SHP77 (cell line): ENCODE measurements at regions not wholly inside any gene's neighbourhood (a gene's known extent, or its start where the extent isn't known, plus 50 kb on each side); places are given as distances from the start of the nearest gene placed in this dataset.
"Not testable (repeated sequence)": the region's sequence is repeated elsewhere in the genome, so short reads cannot be mapped to it uniquely, and the experiment has no call there.

Experiments
- DNase-seq, 2 experiments: peaks; one replicate each; lab custom pipeline; 2025; lab: John Stamatoyannopoulos, UW

GRCh38 chr5:25764733-25765132 is 1120.0 kb upstream of the CDH10 start:
- DNase-seq, result no peak

DNA sequence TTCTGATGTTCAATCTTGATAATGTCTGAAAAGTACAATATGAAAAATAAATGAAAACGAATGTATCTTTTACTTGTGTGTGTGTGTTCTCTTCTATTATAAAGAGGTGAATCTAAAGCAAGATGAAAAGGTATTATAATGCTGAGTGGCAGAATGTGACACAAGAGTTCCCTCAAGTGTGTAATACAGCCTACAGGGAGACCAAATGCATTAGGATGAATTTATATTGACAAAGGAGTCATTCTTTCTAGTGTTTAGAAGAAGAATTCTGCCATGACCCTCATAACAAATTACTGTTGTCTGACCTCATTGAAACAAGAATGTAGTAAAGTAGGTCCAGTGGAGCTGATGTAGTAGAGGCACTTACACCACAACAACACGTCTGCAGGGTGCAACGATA is 1119.0 kb upstream of the CDH10 start:
- no peak for DNase-seq

GRCh38 chr5:25754895-25755294 is 1110.1 kb upstream of the CDH10 start:
- no peak for DNase-seq

DNA sequence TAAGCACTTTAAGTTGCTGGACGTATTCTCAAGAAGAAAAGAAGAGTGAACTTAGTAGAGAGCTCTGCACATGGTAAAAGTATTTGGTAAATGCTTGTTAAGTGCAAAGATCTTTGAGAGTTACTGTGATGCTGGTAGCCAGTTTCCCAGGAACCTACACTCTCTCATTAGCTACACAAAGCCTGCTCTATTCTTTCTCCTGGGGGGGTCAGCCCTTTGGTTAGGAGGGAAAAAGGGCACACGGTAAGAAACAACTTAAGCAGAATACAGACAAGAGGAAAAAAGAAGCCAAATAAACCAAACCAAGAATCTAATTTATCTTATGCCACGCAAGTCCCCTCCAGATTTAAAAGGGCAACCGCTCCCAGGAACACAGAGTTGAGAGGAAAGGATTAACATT is 1100.1 kb upstream of the CDH10 start:
- no peak for DNase-seq

DNA sequence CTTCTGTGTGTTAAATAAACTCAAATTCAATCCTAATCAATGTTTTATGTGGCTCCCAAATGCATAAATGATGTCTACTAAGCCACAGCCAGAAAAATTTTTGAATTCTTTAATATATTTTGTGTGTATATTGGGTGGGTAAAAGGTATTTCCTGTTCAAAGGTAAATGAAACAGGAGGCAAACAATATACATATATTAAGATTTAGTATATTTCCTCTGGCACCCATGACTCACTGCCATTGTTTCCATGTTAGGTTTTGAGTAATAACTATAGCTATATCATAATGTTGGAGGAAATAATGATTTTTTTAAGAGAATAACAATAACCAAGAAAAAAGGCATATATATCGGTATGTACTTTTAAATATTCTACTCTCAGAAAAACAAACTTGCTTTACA is 1071.9 kb upstream of the CDH10 start:
- DNase-seq, result no peak

DNA sequence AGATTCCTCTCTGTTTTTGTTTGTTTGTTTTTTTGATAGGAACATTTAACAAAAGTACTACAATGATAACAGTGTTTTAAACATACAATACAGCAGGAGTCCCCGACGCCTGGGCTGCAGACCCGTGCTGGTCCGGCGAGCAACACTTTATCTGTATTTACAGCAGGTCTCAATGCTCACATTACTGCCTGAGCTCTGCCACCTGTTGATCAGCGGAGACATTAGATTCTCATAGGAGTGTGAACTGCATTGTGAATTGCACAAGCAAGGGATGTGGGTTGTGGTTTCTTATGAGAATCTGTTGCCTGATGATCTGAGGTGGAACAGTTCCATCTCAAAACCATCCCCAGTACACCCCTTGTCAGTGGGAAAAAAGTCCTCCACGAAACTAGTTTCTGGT is 1068.5 kb upstream of the CDH10 start:
- peak in 1 of 2 experiments; percentile 4 for DNase-seq

DNA sequence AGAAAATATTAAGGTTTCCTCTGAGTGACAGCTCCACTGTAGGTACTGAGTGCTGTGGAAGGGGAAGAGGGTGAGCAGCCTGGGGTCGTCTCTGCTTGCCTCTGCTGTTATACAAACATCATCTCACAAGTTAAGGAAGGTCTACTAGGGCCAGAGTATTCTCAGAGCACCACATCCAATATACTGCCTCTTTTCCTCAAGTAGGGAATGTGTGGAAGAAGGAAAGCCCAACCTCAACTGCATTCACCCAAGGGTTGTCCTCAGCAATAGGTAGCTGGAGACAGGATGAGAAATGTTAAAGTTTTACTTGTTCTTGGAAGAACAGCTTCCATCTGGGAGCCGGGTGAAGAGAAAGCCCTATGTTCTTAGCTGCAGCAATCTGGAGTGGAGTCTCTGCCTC is 1062.3 kb upstream of the CDH10 start:
- no peak for DNase-seq

DNA sequence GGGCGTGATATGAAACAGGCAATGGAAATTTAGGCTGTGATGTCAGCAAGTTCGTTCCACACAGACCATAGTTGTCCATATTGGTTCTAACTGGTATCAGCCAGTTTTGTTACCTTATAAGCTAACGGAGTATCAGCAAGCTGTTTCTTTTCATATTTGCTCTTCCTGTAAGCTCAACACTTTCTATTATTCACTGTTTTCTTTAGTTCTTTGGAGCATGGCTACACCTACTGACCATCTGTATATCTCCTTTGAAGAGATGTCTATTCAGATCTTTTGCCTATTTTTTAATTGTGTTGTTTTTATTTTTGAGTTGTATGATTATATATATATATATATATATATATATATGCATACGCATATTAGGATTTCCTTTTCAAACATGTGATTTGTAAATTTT is 1057.2 kb upstream of the CDH10 start:
- DNase-seq, result no peak

DNA sequence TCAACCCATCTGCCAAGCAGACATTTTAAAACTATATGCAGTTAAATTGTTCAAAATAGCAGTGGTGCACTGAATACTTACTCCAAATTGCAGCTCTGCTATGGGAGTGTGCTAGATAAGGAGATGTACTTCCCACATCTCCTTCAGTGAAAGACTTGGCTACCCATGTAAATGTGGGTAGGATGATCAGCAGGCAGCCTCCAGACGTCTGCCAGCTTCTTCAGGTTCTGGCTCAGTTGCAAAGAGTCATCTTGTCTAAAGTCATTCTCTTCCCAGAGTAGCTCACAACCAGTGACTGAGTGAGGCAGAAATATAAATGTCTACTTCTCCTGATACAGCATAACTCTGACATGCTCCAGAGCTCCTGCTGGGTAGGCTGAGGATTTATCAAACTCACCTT is 1050.0 kb upstream of the CDH10 start:
- DNase-seq, result no peak

DNA sequence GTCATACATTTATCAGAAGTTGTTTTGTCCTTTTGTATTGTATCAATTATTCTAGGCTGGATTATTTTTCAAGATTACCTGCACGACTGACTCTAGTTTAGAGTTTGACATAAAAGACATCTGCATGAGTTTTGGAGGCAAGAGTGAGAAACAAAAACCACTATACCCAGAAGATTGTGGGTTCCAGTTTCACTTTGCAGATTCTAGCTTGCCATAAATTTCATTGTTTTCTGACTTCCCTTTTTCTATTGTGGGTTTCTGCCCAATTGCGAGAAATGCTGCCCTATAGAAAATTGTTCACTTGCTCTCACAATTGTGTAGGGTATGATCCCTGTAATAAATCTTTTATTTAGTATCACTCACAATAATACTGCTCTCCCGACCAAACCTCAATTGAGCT is 1043.4 kb upstream of the CDH10 start:
- no peak for DNase-seq

DNA sequence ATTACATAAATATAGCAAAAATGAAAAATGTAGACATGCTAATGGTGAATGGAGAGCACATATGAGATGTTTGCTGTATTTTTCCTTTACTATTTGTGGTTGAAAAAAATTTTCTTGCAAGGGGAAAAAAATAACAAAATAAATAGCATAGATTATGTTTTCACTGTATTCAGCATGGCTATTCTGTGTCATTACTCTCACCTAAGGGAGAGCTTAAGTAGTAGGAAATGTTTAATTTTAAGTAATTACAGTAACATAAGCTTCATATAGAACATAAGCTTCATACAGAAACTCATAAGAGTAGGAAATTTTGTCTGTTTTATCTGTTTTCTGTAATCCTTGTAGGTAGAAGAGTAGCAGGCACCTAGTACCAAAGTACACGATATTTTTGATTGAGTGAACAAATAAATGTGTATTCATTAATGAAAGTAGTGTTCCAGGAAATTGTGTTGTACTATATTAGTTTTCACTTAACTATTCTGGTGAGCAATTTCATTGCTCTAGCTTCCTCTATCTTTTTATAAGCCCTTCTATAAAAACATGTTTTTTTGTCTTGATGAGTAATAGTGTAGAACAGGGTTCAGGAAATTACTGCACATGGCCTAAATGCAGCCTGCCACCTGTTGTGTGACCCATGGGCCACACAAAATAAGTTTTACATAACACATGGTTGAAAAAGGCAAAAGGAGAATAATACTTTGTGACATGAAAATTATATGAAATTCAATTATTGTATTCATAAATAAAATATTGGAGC is 1025.0 kb upstream of the CDH10 start:
- no peak for DNase-seq

- DNase-seq, result no peak
Measured at GRCh38 chr5:25662610-25663009, 1017.8 kb upstream of the CDH10 start.

GRCh38 chr5:25650316-25650715 is 1005.5 kb upstream of the CDH10 start:
- not testable (repeated sequence) for DNase-seq

GRCh38 chr5:25649628-25650265 is 1005.0 kb upstream of the CDH10 start:
- DNase-seq, result no peak

DNA sequence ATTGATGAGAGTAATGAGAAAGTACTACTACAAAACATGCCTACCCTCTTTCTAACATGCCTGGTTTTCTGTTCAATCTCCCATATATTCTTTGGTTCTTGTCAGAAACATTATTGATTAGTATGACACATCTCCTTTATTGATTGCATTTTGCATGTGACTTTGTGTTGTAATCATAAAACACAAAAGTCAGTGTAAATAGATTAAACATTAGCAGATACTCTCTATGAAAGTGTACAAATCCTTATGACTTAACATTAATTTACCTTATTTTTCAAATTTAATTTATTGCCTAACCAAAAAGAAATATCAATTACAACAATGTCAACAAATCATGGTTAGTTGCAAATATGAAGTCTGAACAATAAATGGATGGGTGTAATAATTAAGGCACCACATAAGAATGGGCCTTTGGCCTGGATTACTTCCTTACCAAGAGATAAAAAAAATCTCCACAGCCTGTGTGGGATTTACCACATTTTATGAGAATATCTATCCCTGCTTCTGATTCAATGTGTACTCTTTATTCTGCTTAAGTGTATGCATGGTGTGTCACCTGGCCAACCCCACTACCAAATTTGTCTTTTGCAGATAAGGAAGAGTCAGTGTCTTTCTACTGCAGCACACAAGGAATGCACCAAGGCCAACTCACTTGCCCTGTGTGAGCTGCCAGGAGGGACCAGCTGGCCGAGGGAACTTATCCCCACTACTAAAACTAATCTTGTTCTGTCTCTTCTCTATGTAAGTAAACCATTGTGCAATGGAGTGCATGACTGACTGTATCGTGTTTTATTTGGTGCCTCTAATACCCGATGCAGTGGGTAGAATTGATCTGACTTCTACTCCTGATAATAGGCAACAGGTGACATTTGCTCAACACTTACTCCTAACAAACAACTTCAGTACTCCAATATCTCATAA is 1001.9 kb upstream of the CDH10 start:
- DNase-seq, result no peak

GRCh38 chr5:25641124-25641523 is 996.3 kb upstream of the CDH10 start:
- no peak for DNase-seq

DNA sequence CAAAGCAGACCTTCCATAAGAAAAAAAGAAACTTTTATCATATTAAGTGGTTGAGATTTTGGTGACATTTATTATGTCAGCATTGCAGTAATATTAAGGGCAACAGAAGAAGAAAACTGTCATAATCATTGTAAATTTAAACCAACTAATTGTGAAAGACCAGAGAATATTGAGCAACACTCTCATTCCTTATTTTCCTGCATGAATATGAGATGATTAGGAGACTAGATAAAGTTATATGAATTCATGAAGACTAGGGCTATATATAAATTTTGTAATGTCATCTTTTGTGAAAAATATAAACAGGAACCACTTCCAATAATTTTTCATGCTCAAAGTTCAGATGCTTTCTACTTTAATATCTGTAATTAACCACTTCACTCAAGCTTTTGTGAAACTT is 974.5 kb upstream of the CDH10 start:
- DNase-seq, result no peak

DNA sequence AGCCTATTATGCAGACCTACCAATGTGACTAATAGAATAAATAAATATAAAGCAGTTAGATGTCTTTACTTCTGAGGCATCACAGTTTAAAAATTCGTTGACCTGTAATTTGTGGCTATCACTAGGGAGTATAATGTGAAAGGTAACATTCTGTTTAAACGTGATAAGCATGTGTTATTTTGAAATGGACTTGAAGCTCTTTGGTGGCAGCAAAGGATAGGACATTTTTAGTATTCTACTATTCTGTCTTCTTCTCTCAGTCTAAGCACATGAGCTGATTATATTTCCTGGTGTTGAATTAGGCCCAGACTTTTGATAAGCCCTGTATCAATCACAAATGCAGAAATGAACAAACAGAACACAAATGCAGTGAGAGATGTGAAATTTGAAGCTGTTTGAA is 974.0 kb upstream of the CDH10 start:
- DNase-seq, result no peak

DNA sequence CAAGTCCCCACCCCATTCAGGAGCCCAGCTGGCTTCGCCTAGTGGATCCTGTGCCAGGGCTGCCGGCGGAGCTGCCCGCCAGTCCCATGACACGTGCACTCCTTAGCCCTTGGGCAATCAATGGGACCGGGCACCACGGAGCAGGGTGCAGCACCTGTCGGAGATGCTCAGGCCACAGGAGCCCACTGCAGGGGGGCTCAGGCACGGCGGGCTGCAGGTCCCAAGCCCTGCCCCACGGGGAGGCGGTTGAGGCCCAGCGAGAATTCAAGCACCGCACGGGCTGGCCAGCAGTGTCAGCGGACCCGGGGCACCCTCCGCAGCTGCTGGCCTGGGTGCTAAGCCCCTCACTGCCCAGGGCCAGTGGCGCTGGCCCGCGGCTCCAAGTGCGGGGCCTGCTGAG is 969.7 kb upstream of the CDH10 start:
- no peak for DNase-seq

DNA sequence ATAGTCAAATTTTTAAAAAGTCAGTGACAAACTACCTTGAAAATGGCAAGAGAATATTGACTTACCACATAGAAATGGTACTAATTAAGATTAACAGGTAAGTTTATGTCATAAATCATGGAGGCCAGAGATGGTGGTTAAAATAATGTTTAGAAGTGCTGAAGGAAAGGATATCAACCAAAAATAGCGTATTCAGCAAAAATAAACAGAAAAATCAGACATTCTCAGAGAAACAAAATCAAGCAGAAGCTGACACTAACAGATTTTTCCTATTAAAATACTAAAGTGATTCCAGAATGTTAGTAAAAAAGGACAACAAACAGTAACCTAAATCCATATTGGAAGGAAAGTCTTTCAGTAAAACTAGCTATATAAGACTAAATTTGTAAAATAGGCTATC is 959.9 kb upstream of the CDH10 start:
- no peak for DNase-seq

DNA sequence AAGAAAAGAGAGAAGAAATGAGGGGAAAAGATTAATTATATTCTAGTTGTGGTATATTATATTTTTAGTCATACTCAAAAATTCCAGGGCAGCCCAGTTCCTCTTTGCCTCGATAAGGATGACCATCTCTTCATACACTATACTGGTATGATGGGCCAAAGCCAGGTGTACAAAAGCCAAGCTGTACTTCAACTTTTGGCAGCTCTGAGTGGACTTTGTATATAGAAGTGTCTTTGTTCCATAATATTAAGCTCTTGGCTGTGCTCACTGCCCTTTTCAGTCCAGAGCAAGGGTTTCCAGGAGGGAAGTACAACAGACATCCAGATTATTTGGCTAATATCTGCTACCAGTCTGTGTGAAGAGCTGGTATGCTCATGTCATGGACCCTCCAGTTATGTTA is 934.3 kb upstream of the CDH10 start:
- no peak for DNase-seq

DNA sequence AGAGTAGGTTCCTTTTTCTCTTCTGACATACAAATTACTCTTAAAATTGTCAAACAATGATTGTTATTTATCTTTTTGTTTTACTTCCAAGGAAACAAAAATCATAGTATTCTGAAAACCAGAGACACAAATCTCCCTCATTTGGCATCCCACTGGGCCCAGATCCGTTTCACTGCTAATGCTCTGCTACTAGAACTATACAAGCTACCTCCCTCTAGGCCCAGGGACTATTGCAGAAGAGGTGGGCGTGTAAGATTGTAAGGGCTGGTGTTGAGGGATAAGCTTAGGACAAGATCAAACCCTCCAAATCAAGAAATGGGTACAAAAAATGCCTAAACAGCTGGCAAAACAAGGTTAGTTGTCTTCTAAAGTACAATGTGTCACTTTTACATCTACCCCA is 928.9 kb upstream of the CDH10 start:
- DNase-seq, result no peak

GRCh38 chr5:25570067-25570583 is 925.3 kb upstream of the CDH10 start:
- DNase-seq, result no peak
